IPS-18a (cell line): ENCODE measurements at regions not wholly inside any gene's neighbourhood (a gene's known extent, or its start where the extent isn't known, plus 50 kb on each side); places are given as distances from the start of the nearest gene placed in this dataset.
A peak's percentile ranks its signal among the peaks of the same experiment; 100 is the strongest.

ENCODE experiments used
- H3K27ac ChIP-seq: one replicate; pipeline ENCODE4 v1.5.1; 2013; ENCODE audit warnings: low read length
- H3K27me3 ChIP-seq: one replicate; pipeline ENCODE4 v1.6.1; 2013; ENCODE audit warnings: mild to moderate bottlenecking, low read length; ENCODE audit not compliant: control insufficient read depth, insufficient read depth
- H3K36me3 ChIP-seq: one replicate; pipeline ENCODE4 v1.6.1; 2013; ENCODE audit warnings: low read depth, low read length; ENCODE audit not compliant: control insufficient read depth
- H3K4me1 ChIP-seq: one replicate; pipeline ENCODE4 v1.6.1; 2013; ENCODE audit warnings: low read depth, low read length; ENCODE audit not compliant: control insufficient read depth
- H3K4me3 ChIP-seq: one replicate; pipeline ENCODE4 v1.5.1; 2013; ENCODE audit warnings: low read length
- H3K9ac ChIP-seq: one replicate; pipeline ENCODE4 v1.6.1; 2013; ENCODE audit warnings: mild to moderate bottlenecking, low read length, moderate library complexity
- H3K9me3 ChIP-seq: one replicate; pipeline ENCODE4 v1.6.1; 2013; ENCODE audit warnings: low read depth, low read length; ENCODE audit not compliant: control insufficient read depth

DNA sequence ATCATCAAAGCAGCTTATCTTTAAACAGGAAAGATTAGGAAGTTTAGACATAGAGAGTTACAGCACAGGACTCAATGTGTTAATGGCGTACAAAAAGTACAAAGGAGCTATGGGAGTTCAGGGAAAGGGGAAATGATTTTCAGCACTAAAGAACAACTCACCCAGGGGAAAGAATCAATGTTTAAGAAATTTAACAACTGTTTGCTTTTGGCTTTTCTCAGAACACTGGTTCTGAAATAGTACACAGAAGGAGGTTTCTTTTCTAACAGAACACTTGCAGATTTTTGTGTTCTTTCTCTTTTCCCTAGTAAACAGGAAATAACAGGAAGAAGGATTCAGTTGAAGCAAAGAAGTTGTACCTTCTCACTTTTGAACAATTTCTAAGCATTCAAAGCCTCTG, 71.3 kb upstream of the GHR start:
- H3K9me3 ChIP-seq, result no peaks in the 10 kb centered on the region
- H3K27me3 ChIP-seq, result no peaks in the 10 kb centered on the region
- no peak overlapping the region for H3K27ac ChIP-seq
- no peak overlapping the region for H3K9ac ChIP-seq
- H3K4me1 ChIP-seq, result no peaks in the 10 kb centered on the region
- no peak overlapping the region for H3K4me3 ChIP-seq
- H3K36me3 ChIP-seq, result no peaks in the 10 kb centered on the region

- Histone ChIP-seq H3K9ac (peak overlapping the region; percentile 17), H3K4me1 (peaks cover 26% of the 10 kb centered on the region), H3K27me3 (no peaks in the 10 kb centered on the region), H3K9me3 (no peaks in the 10 kb centered on the region), H3K27ac (peak overlapping the region; percentile 35), H3K4me3 (peak overlapping the region; percentile 35), H3K36me3 (no peaks in the 10 kb centered on the region)
Measured at GRCh38 chr5:42360056-42360455, 63.2 kb upstream of the GHR start.

- H3K4me1 ChIP-seq, result peaks cover 26% of the 10 kb centered on the region
- H3K27ac ChIP-seq, result peak overlapping the region; percentile 35
- H3K27me3 ChIP-seq, result no peaks in the 10 kb centered on the region
- H3K9ac ChIP-seq, result peak overlapping the region; percentile 17
- H3K9me3 ChIP-seq, result no peaks in the 10 kb centered on the region
- no peaks in the 10 kb centered on the region for H3K36me3 ChIP-seq
- peak overlapping the region; percentile 35 for H3K4me3 ChIP-seq
Measured at GRCh38 chr5:42360616-42361314, 62.5 kb upstream of the GHR start.

DNA sequence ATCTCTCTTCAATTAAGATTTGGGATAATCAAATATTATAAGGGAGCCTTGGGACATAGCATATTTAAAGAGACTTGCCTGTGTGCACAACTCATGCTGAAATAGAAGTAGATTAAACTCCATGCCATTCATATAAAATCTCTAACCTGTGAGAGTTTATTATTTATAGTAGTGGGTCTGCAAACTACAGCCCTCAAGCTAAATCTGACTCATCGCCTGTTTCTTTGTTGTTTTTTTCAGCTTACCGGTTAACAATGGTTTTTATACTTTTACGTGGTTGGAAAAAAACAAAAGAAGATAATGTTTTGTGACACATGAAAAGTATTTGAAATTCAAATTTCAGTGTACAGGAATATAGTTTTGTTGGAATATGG, 61.9 kb upstream of the GHR start:
- no peak overlapping the region for H3K27ac ChIP-seq
- H3K27me3 ChIP-seq, result no peaks in the 10 kb centered on the region
- peak overlapping the region; percentile 17 for H3K9ac ChIP-seq

DNA sequence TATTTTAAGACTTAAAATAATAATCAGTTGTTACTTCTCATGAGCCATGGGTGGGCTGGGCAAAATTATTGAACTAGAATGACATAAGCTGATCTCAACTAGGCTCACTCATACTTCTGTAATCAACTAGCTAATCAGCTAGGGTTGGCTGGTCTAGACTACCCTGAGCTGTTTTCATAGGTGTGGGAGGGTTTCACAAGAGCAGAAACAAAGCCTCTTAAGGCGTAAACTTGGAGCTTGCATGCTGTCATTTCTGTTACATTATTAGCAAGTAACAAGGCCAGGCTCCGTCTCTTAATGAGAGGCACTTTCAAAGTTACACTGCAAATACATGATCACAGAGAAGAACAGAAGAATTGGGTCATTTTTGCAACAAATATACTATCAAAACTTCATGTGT, 57.2 kb upstream of the GHR start:
- peaks cover 12% of the 10 kb centered on the region for H3K4me1 ChIP-seq
- no peaks in the 10 kb centered on the region for H3K36me3 ChIP-seq
- no peaks in the 10 kb centered on the region for H3K27me3 ChIP-seq
- no peak overlapping the region for H3K4me3 ChIP-seq
- H3K27ac ChIP-seq, result no peak overlapping the region
- H3K9me3 ChIP-seq, result no peaks in the 10 kb centered on the region
- H3K9ac ChIP-seq, result no peak overlapping the region

More for the DNA sequence above, 61.9 kb upstream of the GHR start:
- peaks cover 26% of the 10 kb centered on the region for H3K4me1 ChIP-seq
- H3K4me3 ChIP-seq, result peak overlapping the region; percentile 35
- H3K36me3 ChIP-seq, result no peaks in the 10 kb centered on the region
- H3K9me3 ChIP-seq, result no peaks in the 10 kb centered on the region
